ENCODE measurements at regions not wholly inside any gene's neighbourhood (a gene's known extent, or its start where the extent isn't known, plus 50 kb on each side); places are given as distances from the start of the nearest gene placed in this dataset.
"Not testable (repeated sequence)": the region's sequence is repeated elsewhere in the genome, so short reads cannot be mapped to it uniquely, and the experiment has no call there.

GRCh38 chr5:114903767-114904166 lies 265.9 kb downstream of the TRIM36 start:
- Histone ChIP-seq H3K9ac (ENCODE audit: low read length) (no peak overlapping the region), H3K36me3 (ENCODE audit: control insufficient read depth, insufficient read depth, low read length, severe bottlenecking) (no peaks in the 10 kb centered on the region), H3K9me3 (ENCODE audit: control insufficient read depth, low read length) (peaks cover 7% of the 10 kb centered on the region), H3K4me1 (ENCODE audit: control insufficient read depth, insufficient read depth, low read length) (no peaks in the 10 kb centered on the region), H3K4me3 (ENCODE audit: low read length) (no peak overlapping the region), H3K27me3 (replicated peaks; ENCODE audit: control insufficient read depth, insufficient read depth, low read length) (no peaks in the 10 kb centered on the region)
- DNase-seq (ENCODE audit: low read depth) = no peak

- Histone ChIP-seq H3K4me3 (ENCODE audit: low read length) (no peak overlapping the region), H3K36me3 (ENCODE audit: control insufficient read depth, insufficient read depth, low read length, severe bottlenecking) (no peaks in the 10 kb centered on the region), H3K9me3 (ENCODE audit: control insufficient read depth, low read length) (no peaks in the 10 kb centered on the region), H3K9ac (ENCODE audit: low read length) (no peak overlapping the region), H3K4me1 (ENCODE audit: control insufficient read depth, insufficient read depth, low read length) (no peaks in the 10 kb centered on the region), H3K27me3 (replicated peaks; ENCODE audit: control insufficient read depth, insufficient read depth, low read length) (no peaks in the 10 kb centered on the region)
- DNase-seq (ENCODE audit: low read depth) = no peak
Observed at GRCh38 chr5:114898602-114899001, 271.1 kb downstream of the TRIM36 start.

GRCh38 chr5:114883675-114884074 lies 286.0 kb downstream of the TRIM36 start:
- H3K27me3 ChIP-seq (replicated peaks; ENCODE audit: control insufficient read depth, insufficient read depth, low read length) = no peaks in the 10 kb centered on the region
- H3K9ac ChIP-seq (ENCODE audit: low read length) = no peak overlapping the region
- no peaks in the 10 kb centered on the region for H3K9me3 ChIP-seq (ENCODE audit: control insufficient read depth, low read length)
- no peaks in the 10 kb centered on the region for H3K36me3 ChIP-seq (ENCODE audit: control insufficient read depth, insufficient read depth, low read length, severe bottlenecking)
- H3K4me1 ChIP-seq (ENCODE audit: control insufficient read depth, insufficient read depth, low read length) = no peaks in the 10 kb centered on the region
- no peak overlapping the region for H3K4me3 ChIP-seq (ENCODE audit: low read length)
- no peak for DNase-seq (ENCODE audit: low read depth)

- DNase-seq (ENCODE audit: low read depth) = peak; percentile 13
- H3K9me3 ChIP-seq (ENCODE audit: control insufficient read depth, low read length) = no peaks in the 10 kb centered on the region
- H3K36me3 ChIP-seq (ENCODE audit: control insufficient read depth, insufficient read depth, low read length, severe bottlenecking) = no peaks in the 10 kb centered on the region
- no peak overlapping the region for H3K9ac ChIP-seq (ENCODE audit: low read length)
- no peaks in the 10 kb centered on the region for H3K27me3 ChIP-seq (replicated peaks; ENCODE audit: control insufficient read depth, insufficient read depth, low read length)
- no peak overlapping the region for H3K4me3 ChIP-seq (ENCODE audit: low read length)
- no peaks in the 10 kb centered on the region for H3K4me1 ChIP-seq (ENCODE audit: control insufficient read depth, insufficient read depth, low read length)
Observed at GRCh38 chr5:114859438-114859735, 310.3 kb downstream of the TRIM36 start.

GRCh38 chr5:114858665-114859437 lies 310.9 kb downstream of the TRIM36 start:
- no peaks in the 10 kb centered on the region for H3K27me3 ChIP-seq (replicated peaks; ENCODE audit: control insufficient read depth, insufficient read depth, low read length)
- no peak overlapping the region for H3K4me3 ChIP-seq (ENCODE audit: low read length)
- H3K36me3 ChIP-seq (ENCODE audit: control insufficient read depth, insufficient read depth, low read length, severe bottlenecking) = no peaks in the 10 kb centered on the region
- no peak overlapping the region for H3K9ac ChIP-seq (ENCODE audit: low read length)
- H3K9me3 ChIP-seq (ENCODE audit: control insufficient read depth, low read length) = no peaks in the 10 kb centered on the region
- H3K4me1 ChIP-seq (ENCODE audit: control insufficient read depth, insufficient read depth, low read length) = no peaks in the 10 kb centered on the region
- DNase-seq (ENCODE audit: low read depth) = no peak

- no peaks in the 10 kb centered on the region for H3K4me1 ChIP-seq (ENCODE audit: control insufficient read depth, insufficient read depth, low read length)
- H3K4me3 ChIP-seq (ENCODE audit: low read length) = no peak overlapping the region
- no peak overlapping the region for H3K9ac ChIP-seq (ENCODE audit: low read length)
- H3K36me3 ChIP-seq (ENCODE audit: control insufficient read depth, insufficient read depth, low read length, severe bottlenecking) = no peaks in the 10 kb centered on the region
- peak; percentile 43 for DNase-seq (ENCODE audit: low read depth)
- no peaks in the 10 kb centered on the region for H3K27me3 ChIP-seq (replicated peaks; ENCODE audit: control insufficient read depth, insufficient read depth, low read length)
- H3K9me3 ChIP-seq (ENCODE audit: control insufficient read depth, low read length) = no peaks in the 10 kb centered on the region
Observed at GRCh38 chr5:114857941-114858551, 311.7 kb downstream of the TRIM36 start.

GRCh38 chr5:114844711-114845110 lies 325.0 kb downstream of the TRIM36 start:
- H3K4me1 ChIP-seq (ENCODE audit: control insufficient read depth, insufficient read depth, low read length); DNase-seq (ENCODE audit: low read depth); H3K4me3 ChIP-seq (ENCODE audit: low read length); H3K36me3 ChIP-seq (ENCODE audit: control insufficient read depth, insufficient read depth, low read length, severe bottlenecking); H3K9me3 ChIP-seq (ENCODE audit: control insufficient read depth, low read length); H3K27me3 ChIP-seq (replicated peaks; ENCODE audit: control insufficient read depth, insufficient read depth, low read length); H3K9ac ChIP-seq (ENCODE audit: low read length): not testable (repeated sequence)

GRCh38 chr5:114839360-114839759 lies 330.3 kb downstream of the TRIM36 start:
- no peaks in the 10 kb centered on the region for H3K9me3 ChIP-seq (ENCODE audit: control insufficient read depth, low read length)
- H3K4me1 ChIP-seq (ENCODE audit: control insufficient read depth, insufficient read depth, low read length) = no peaks in the 10 kb centered on the region
- H3K36me3 ChIP-seq (ENCODE audit: control insufficient read depth, insufficient read depth, low read length, severe bottlenecking) = no peaks in the 10 kb centered on the region
- no peak overlapping the region for H3K9ac ChIP-seq (ENCODE audit: low read length)
- DNase-seq (ENCODE audit: low read depth) = no peak
- H3K27me3 ChIP-seq (replicated peaks; ENCODE audit: control insufficient read depth, insufficient read depth, low read length) = no peaks in the 10 kb centered on the region
- no peak overlapping the region for H3K4me3 ChIP-seq (ENCODE audit: low read length)

- Histone ChIP-seq H3K36me3 (ENCODE audit: control insufficient read depth, insufficient read depth, low read length, severe bottlenecking) (no peaks in the 10 kb centered on the region), H3K27me3 (replicated peaks; ENCODE audit: control insufficient read depth, insufficient read depth, low read length) (no peaks in the 10 kb centered on the region), H3K4me3 (ENCODE audit: low read length) (no peak overlapping the region), H3K4me1 (ENCODE audit: control insufficient read depth, insufficient read depth, low read length) (no peaks in the 10 kb centered on the region), H3K9me3 (ENCODE audit: control insufficient read depth, low read length) (no peaks in the 10 kb centered on the region), H3K9ac (ENCODE audit: low read length) (no peak overlapping the region)
- no peak for DNase-seq (ENCODE audit: low read depth)
Observed at GRCh38 chr5:114838937-114839336, 330.8 kb downstream of the TRIM36 start.

GRCh38 chr5:114830114-114830513 lies 339.6 kb downstream of the TRIM36 start:
- no peak for DNase-seq (ENCODE audit: low read depth)
- H3K9me3 ChIP-seq (ENCODE audit: control insufficient read depth, low read length) = peaks cover 9% of the 10 kb centered on the region
- H3K27me3 ChIP-seq (replicated peaks; ENCODE audit: control insufficient read depth, insufficient read depth, low read length) = no peaks in the 10 kb centered on the region
- no peaks in the 10 kb centered on the region for H3K36me3 ChIP-seq (ENCODE audit: control insufficient read depth, insufficient read depth, low read length, severe bottlenecking)
- no peaks in the 10 kb centered on the region for H3K4me1 ChIP-seq (ENCODE audit: control insufficient read depth, insufficient read depth, low read length)
- H3K9ac ChIP-seq (ENCODE audit: low read length) = no peak overlapping the region
- H3K4me3 ChIP-seq (ENCODE audit: low read length) = no peak overlapping the region

GRCh38 chr5:114822863-114823262 lies 346.8 kb downstream of the TRIM36 start:
- no peak for DNase-seq (ENCODE audit: low read depth)
- Histone ChIP-seq H3K36me3 (ENCODE audit: control insufficient read depth, insufficient read depth, low read length, severe bottlenecking) (no peaks in the 10 kb centered on the region), H3K4me1 (ENCODE audit: control insufficient read depth, insufficient read depth, low read length) (no peaks in the 10 kb centered on the region), H3K27me3 (replicated peaks; ENCODE audit: control insufficient read depth, insufficient read depth, low read length) (no peaks in the 10 kb centered on the region), H3K9ac (ENCODE audit: low read length) (no peak overlapping the region), H3K4me3 (ENCODE audit: low read length) (no peak overlapping the region), H3K9me3 (ENCODE audit: control insufficient read depth, low read length) (peaks cover 9% of the 10 kb centered on the region)

GRCh38 chr5:114822436-114822835 lies 347.3 kb downstream of the TRIM36 start:
- no peaks in the 10 kb centered on the region for H3K36me3 ChIP-seq (ENCODE audit: control insufficient read depth, insufficient read depth, low read length, severe bottlenecking)
- no peak overlapping the region for H3K9ac ChIP-seq (ENCODE audit: low read length)
- DNase-seq (ENCODE audit: low read depth) = no peak
- no peaks in the 10 kb centered on the region for H3K4me1 ChIP-seq (ENCODE audit: control insufficient read depth, insufficient read depth, low read length)
- H3K4me3 ChIP-seq (ENCODE audit: low read length) = no peak overlapping the region
- H3K9me3 ChIP-seq (ENCODE audit: control insufficient read depth, low read length) = peaks cover 9% of the 10 kb centered on the region
- H3K27me3 ChIP-seq (replicated peaks; ENCODE audit: control insufficient read depth, insufficient read depth, low read length) = no peaks in the 10 kb centered on the region

All from adipocyte (in vitro differentiated cells).